ENCODE measurements at regions not wholly inside any gene's neighbourhood (a gene's known extent, or its start where the extent isn't known, plus 50 kb on each side); places are given as distances from the start of the nearest gene placed in this dataset.
"Not testable (repeated sequence)": the region's sequence is repeated elsewhere in the genome, so short reads cannot be mapped to it uniquely, and the experiment has no call there.

DNA sequence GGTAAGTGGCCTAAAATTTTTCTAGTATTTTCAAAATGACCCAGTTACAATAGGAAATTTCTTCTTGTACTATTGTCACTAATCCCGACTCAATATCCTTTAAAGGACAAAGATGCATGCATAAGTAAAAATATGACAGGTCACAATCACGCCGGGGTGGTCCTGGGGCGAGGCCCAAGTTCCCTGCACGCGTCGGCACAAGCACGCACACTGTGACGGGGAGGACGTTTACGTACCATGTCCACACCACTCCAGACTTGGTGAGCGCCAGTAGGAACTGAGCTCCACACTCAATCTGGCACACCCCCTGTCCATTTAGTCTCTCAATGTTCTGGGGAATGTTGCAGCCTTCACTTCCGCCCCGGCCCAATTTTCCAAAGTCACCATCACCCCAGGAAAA is 128.7 kb downstream of the GOLGA6L22 start:
- DNase-seq (ENCODE audit: low spot score); ATAC-seq (ENCODE audit: low read depth); H3K4me1 ChIP-seq (ENCODE audit: insufficient read depth, poor library complexity, severe bottlenecking); H3K27ac ChIP-seq (ENCODE audit: poor library complexity, severe bottlenecking); H3K27me3 ChIP-seq (ENCODE audit: insufficient read depth, poor library complexity, severe bottlenecking); H3K9me3 ChIP-seq (ENCODE audit: severe bottlenecking); H3K4me3 ChIP-seq (ENCODE audit: severe bottlenecking); H3K36me3 ChIP-seq (ENCODE audit: low read depth): not testable (repeated sequence)

- not testable (repeated sequence) for H3K9me3 ChIP-seq (ENCODE audit: severe bottlenecking); H3K36me3 ChIP-seq (ENCODE audit: low read depth); H3K4me3 ChIP-seq (ENCODE audit: severe bottlenecking); H3K27me3 ChIP-seq (ENCODE audit: insufficient read depth, poor library complexity, severe bottlenecking); H3K27ac ChIP-seq (ENCODE audit: poor library complexity, severe bottlenecking); H3K4me1 ChIP-seq (ENCODE audit: insufficient read depth, poor library complexity, severe bottlenecking); ATAC-seq (ENCODE audit: low read depth); DNase-seq (ENCODE audit: low spot score)
Observed at GRCh38 chr15:22598552-22598951, 139.8 kb downstream of the GOLGA6L22 start.

GRCh38 chr15:22599526-22600320 is 141.0 kb downstream of the GOLGA6L22 start:
- ATAC-seq (ENCODE audit: low read depth); H3K27me3 ChIP-seq (ENCODE audit: insufficient read depth, poor library complexity, severe bottlenecking); H3K27ac ChIP-seq (ENCODE audit: poor library complexity, severe bottlenecking); H3K36me3 ChIP-seq (ENCODE audit: low read depth); H3K4me1 ChIP-seq (ENCODE audit: insufficient read depth, poor library complexity, severe bottlenecking); H3K4me3 ChIP-seq (ENCODE audit: severe bottlenecking); H3K9me3 ChIP-seq (ENCODE audit: severe bottlenecking): not testable (repeated sequence)
- DNase-seq (ENCODE audit: low spot score), result peak; percentile 50

GRCh38 chr15:22616976-22617375 is 158.3 kb downstream of the GOLGA6L22 start:
- H3K9me3 ChIP-seq (ENCODE audit: severe bottlenecking); H3K4me1 ChIP-seq (ENCODE audit: insufficient read depth, poor library complexity, severe bottlenecking); H3K4me3 ChIP-seq (ENCODE audit: severe bottlenecking); H3K27ac ChIP-seq (ENCODE audit: poor library complexity, severe bottlenecking); ATAC-seq (ENCODE audit: low read depth); H3K36me3 ChIP-seq (ENCODE audit: low read depth); H3K27me3 ChIP-seq (ENCODE audit: insufficient read depth, poor library complexity, severe bottlenecking): not testable (repeated sequence)
- peak; percentile 49 for DNase-seq (ENCODE audit: low spot score)

- ATAC-seq (ENCODE audit: low read depth), result not testable (repeated sequence)
Observed at GRCh38 chr15:22631789-22632188, 154.7 kb upstream of the NIPA1 start.

GRCh38 chr15:22639983-22640382 is 146.5 kb upstream of the NIPA1 start:
- ATAC-seq (ENCODE audit: low read depth); DNase-seq (ENCODE audit: low spot score); H3K4me1 ChIP-seq (ENCODE audit: insufficient read depth, poor library complexity, severe bottlenecking); H3K9me3 ChIP-seq (ENCODE audit: severe bottlenecking); H3K4me3 ChIP-seq (ENCODE audit: severe bottlenecking); H3K27ac ChIP-seq (ENCODE audit: poor library complexity, severe bottlenecking); H3K27me3 ChIP-seq (ENCODE audit: insufficient read depth, poor library complexity, severe bottlenecking); H3K36me3 ChIP-seq (ENCODE audit: low read depth): not testable (repeated sequence)

More at GRCh38 chr15:22631789-22632188, 154.7 kb upstream of the NIPA1 start:
- H3K4me3 ChIP-seq (ENCODE audit: severe bottlenecking); H3K4me1 ChIP-seq (ENCODE audit: insufficient read depth, poor library complexity, severe bottlenecking); H3K9me3 ChIP-seq (ENCODE audit: severe bottlenecking); DNase-seq (ENCODE audit: low spot score); H3K27ac ChIP-seq (ENCODE audit: poor library complexity, severe bottlenecking); H3K36me3 ChIP-seq (ENCODE audit: low read depth); H3K27me3 ChIP-seq (ENCODE audit: insufficient read depth, poor library complexity, severe bottlenecking): not testable (repeated sequence)

DNA sequence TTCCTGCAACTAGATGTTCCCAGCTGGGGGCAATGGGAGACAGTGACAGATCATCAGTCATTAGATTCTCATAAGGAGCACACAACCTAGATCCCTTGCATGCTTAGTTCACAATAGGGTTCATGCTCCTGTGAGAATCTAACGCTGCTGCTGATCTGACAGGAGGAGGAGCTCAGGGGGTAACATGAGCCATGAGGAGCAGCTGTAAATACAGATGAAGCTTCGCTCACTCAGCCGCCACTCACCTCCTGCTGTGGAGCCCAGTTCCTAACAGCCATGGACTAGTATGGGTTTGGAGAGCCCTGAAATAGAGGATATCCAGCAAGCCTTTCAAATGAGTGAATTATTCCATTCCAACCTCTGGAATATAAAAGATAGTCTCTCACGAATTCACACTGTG is 137.0 kb upstream of the NIPA1 start:
- DNase-seq (ENCODE audit: low spot score); H3K27ac ChIP-seq (ENCODE audit: poor library complexity, severe bottlenecking); H3K36me3 ChIP-seq (ENCODE audit: low read depth); H3K27me3 ChIP-seq (ENCODE audit: insufficient read depth, poor library complexity, severe bottlenecking); ATAC-seq (ENCODE audit: low read depth); H3K4me1 ChIP-seq (ENCODE audit: insufficient read depth, poor library complexity, severe bottlenecking); H3K9me3 ChIP-seq (ENCODE audit: severe bottlenecking); H3K4me3 ChIP-seq (ENCODE audit: severe bottlenecking): not testable (repeated sequence)

DNA sequence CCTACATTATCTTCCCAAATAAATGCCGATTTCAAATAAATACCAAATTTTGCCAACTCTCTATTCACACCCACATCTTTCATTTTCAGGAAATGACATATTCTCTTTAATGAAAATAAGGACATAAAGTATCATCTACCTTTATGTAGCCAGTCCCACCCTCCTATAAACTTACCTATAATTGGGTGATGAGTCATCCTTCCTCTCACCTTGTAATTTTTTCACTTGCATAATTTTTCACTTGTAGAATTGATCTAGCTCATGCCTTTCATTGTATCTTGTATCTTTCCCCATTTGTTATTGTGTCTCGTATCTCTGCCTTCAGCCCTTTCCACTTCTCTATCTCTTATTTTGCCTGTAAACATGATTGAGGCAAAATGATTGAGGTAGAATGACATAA is 135.3 kb upstream of the NIPA1 start:
- not testable (repeated sequence) for H3K9me3 ChIP-seq (ENCODE audit: severe bottlenecking); DNase-seq (ENCODE audit: low spot score); H3K4me1 ChIP-seq (ENCODE audit: insufficient read depth, poor library complexity, severe bottlenecking); H3K4me3 ChIP-seq (ENCODE audit: severe bottlenecking); H3K36me3 ChIP-seq (ENCODE audit: low read depth); H3K27me3 ChIP-seq (ENCODE audit: insufficient read depth, poor library complexity, severe bottlenecking); ATAC-seq (ENCODE audit: low read depth); H3K27ac ChIP-seq (ENCODE audit: poor library complexity, severe bottlenecking)

GRCh38 chr15:22664294-22665058 is 122.0 kb upstream of the NIPA1 start:
- not testable (repeated sequence) for H3K4me1 ChIP-seq (ENCODE audit: insufficient read depth, poor library complexity, severe bottlenecking); H3K27me3 ChIP-seq (ENCODE audit: insufficient read depth, poor library complexity, severe bottlenecking); H3K36me3 ChIP-seq (ENCODE audit: low read depth); H3K9me3 ChIP-seq (ENCODE audit: severe bottlenecking); DNase-seq (ENCODE audit: low spot score)
- Histone ChIP-seq H3K4me3 (ENCODE audit: severe bottlenecking) (peak overlapping the region; percentile 66), H3K27ac (ENCODE audit: poor library complexity, severe bottlenecking) (peak overlapping the region; percentile 75)
- peak; percentile 92 for ATAC-seq (ENCODE audit: low read depth)

DNA sequence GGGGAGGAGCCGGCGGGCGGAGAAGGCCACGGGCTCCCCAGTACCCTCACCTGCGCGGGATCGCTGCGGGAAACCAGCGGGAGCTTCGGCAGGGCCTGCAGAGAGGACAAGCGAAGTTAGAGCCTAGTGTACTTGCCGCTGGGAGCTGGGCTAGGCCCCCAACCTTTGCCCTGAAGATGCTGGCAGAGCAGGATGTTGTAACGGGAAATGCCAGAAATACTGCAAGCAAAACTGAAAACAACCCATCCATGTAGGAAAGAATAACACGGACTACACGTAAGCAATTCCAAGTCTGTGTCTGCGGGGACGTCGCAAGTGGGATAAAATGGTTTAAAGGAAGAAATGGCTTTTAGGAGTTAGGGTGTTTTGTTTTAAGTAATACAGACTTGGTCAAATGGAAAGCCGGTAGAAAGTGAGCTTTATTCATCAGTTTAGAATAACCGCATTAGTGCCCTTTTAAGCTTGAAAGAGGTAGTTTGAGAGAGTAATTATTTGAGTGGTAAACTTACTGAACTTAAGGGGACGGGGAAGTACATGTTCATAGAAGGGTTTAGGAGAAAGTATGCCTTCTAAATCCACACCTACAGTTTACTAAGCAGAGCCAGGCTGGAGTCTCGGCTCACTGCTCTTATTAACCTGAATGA is 121.3 kb upstream of the NIPA1 start:
- Histone ChIP-seq H3K4me3 (ENCODE audit: severe bottlenecking) (peak overlapping the region; percentile 66), H3K27ac (ENCODE audit: poor library complexity, severe bottlenecking) (peak overlapping the region; percentile 75)
- H3K27me3 ChIP-seq (ENCODE audit: insufficient read depth, poor library complexity, severe bottlenecking); H3K36me3 ChIP-seq (ENCODE audit: low read depth); H3K9me3 ChIP-seq (ENCODE audit: severe bottlenecking); DNase-seq (ENCODE audit: low spot score); H3K4me1 ChIP-seq (ENCODE audit: insufficient read depth, poor library complexity, severe bottlenecking); ATAC-seq (ENCODE audit: low read depth): not testable (repeated sequence)

DNA sequence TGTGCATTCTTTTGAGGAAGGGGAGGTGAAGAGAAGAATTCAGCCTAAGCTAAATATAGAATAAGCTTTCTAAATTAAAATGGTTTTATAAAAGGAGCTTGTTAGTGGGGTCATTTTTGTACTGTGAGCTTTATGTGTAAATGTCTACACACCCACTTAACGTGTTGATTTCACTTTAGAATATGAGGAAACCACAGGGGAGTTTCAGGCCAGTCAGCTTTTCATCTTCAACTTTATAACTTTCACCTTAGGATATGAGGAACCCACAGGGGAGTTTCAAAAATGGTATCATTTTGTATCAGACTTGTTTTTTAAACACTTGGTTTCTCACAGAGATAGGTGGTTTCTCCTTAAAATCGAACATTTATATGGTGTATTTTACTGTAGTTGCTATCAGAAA is 120.7 kb upstream of the NIPA1 start:
- H3K36me3 ChIP-seq (ENCODE audit: low read depth); DNase-seq (ENCODE audit: low spot score); H3K4me1 ChIP-seq (ENCODE audit: insufficient read depth, poor library complexity, severe bottlenecking); H3K9me3 ChIP-seq (ENCODE audit: severe bottlenecking); ATAC-seq (ENCODE audit: low read depth); H3K27me3 ChIP-seq (ENCODE audit: insufficient read depth, poor library complexity, severe bottlenecking): not testable (repeated sequence)
- peak overlapping the region; percentile 75 for H3K27ac ChIP-seq (ENCODE audit: poor library complexity, severe bottlenecking)
- H3K4me3 ChIP-seq (ENCODE audit: severe bottlenecking), result peak overlapping the region; percentile 66
